Kidney epithelial cell (primary cell): ENCODE measurements at regions not wholly inside any gene's neighbourhood (a gene's known extent, or its start where the extent isn't known, plus 50 kb on each side); places are given as distances from the start of the nearest gene placed in this dataset.

Experiments
- DNase-seq: peaks from one replicate; pipeline ENCODE4 v3.0.0-alpha.2; 2010; ENCODE audit warnings: low read depth
- H3K27me3 ChIP-seq: 2 replicates; pipeline ENCODE4 v1.6.0; 2011; ENCODE audit warnings: low read length; ENCODE audit not compliant: control insufficient read depth, insufficient read depth
- H3K36me3 ChIP-seq: 2 replicates; pipeline ENCODE4 v1.5.1; 2011; ENCODE audit warnings: low read length; ENCODE audit not compliant: control insufficient read depth, insufficient read depth
- H3K4me3 ChIP-seq: 2 replicates; pipeline ENCODE4 v1.5.1; 2011; ENCODE audit warnings: low read depth, mild to moderate bottlenecking, control low read depth, low read length
- CTCF ChIP-seq: IDR thresholded peaks from 2 replicates; pipeline ENCODE4 v1.5.1; 2011; ENCODE audit warnings: mild to moderate bottlenecking, moderate library complexity, low read length, control low read depth, inconsistent platforms; ENCODE audit not compliant: insufficient read depth, poor library complexity, severe bottlenecking

- TF ChIP-seq CTCF, result no peak
- Histone ChIP-seq H3K4me3 (no peak overlapping the region), H3K27me3 (no peaks in the 10 kb centered on the region)
These were observed 63.2 kb upstream of the MIR17HG start for GRCh38 chr13:91284335-91284734.

GRCh38 chr13:91286317-91286716 is 61.2 kb upstream of the MIR17HG start:
- DNase-seq, result no peak
- no peak for TF ChIP-seq CTCF
- Histone ChIP-seq H3K27me3 (no peaks in the 10 kb centered on the region), H3K4me3 (no peak overlapping the region), H3K36me3 (no peaks in the 10 kb centered on the region)

More at GRCh38 chr13:91284335-91284734, 63.2 kb upstream of the MIR17HG start:
- DNase-seq, result no peak
- H3K36me3 ChIP-seq, result no peaks in the 10 kb centered on the region

- TF ChIP-seq CTCF, result no peak
- no peaks in the 10 kb centered on the region for H3K36me3 ChIP-seq
- H3K27me3 ChIP-seq, result no peaks in the 10 kb centered on the region
- H3K4me3 ChIP-seq, result no peak overlapping the region
- no peak for DNase-seq
These were observed 56.4 kb upstream of the MIR17HG start for GRCh38 chr13:91291078-91291477.

GRCh38 chr13:91292630-91293221 is 54.8 kb upstream of the MIR17HG start:
- Histone ChIP-seq H3K27me3 (no peaks in the 10 kb centered on the region), H3K4me3 (no peak overlapping the region), H3K36me3 (no peaks in the 10 kb centered on the region)
- TF ChIP-seq CTCF, result no peak
- DNase-seq, result no peak

- no peak for TF ChIP-seq CTCF
- Histone ChIP-seq H3K36me3 (no peaks in the 10 kb centered on the region), H3K4me3 (no peak overlapping the region), H3K27me3 (no peaks in the 10 kb centered on the region)
- DNase-seq, result no peak
These were observed 51.6 kb upstream of the MIR17HG start for GRCh38 chr13:91295712-91296410.

GRCh38 chr13:91297503-91297902 is 50.0 kb upstream of the MIR17HG start:
- Histone ChIP-seq H3K4me3 (no peak overlapping the region), H3K27me3 (no peaks in the 10 kb centered on the region), H3K36me3 (no peaks in the 10 kb centered on the region)
- DNase-seq, result no peak
- TF ChIP-seq CTCF, result no peak
